Calu3 (cell line): ENCODE measurements at regions not wholly inside any gene's neighbourhood (a gene's known extent, or its start where the extent isn't known, plus 50 kb on each side); places are given as distances from the start of the nearest gene placed in this dataset.

ENCODE experiments used
- BruUV-seq: library from RNA; stranded (reverse); fragments of 400-500 nt; replicated peaks from 2 replicates; lab custom pipeline; 2021; lab: Mats Ljungman, UMichigan
- CTCF ChIA-PET: fragments of 300-600 bp; sonication (Branson Sonifier 250); formaldehyde crosslinking; loops from one replicate; lab custom pipeline; 2022; ENCODE audit warnings: antibody characterized with exemption; lab: Charles Lee
- DNase-seq: peaks from one replicate; pipeline ENCODE4 v3.0.0; 2022
- H3K27ac Mint-ChIP-seq: one replicate; pipeline ENCODE4 v1.8.0; 2022; ENCODE audit warnings: mixed read lengths; ENCODE audit not compliant: unreplicated experiment
- H3K27me3 Mint-ChIP-seq: one replicate; pipeline ENCODE4 v1.8.0; 2022; ENCODE audit warnings: mixed read lengths; ENCODE audit not compliant: unreplicated experiment
- H3K36me3 Mint-ChIP-seq: one replicate; pipeline ENCODE4 v1.8.0; 2022; ENCODE audit warnings: mild to moderate bottlenecking, moderate library complexity, mixed read lengths; ENCODE audit not compliant: insufficient read depth, unreplicated experiment
- H3K4me1 Mint-ChIP-seq: one replicate; pipeline ENCODE4 v1.8.0; 2022; ENCODE audit warnings: mild to moderate bottlenecking, low read depth, mixed read lengths; ENCODE audit not compliant: unreplicated experiment
- H3K4me3 Mint-ChIP-seq: one replicate; pipeline ENCODE4 v1.8.0; 2022; ENCODE audit warnings: mild to moderate bottlenecking, low read depth, moderate library complexity, mixed read lengths; ENCODE audit not compliant: unreplicated experiment
- H3K9me3 Mint-ChIP-seq: one replicate; pipeline ENCODE4 v1.8.0; 2022; ENCODE audit warnings: low read depth, mixed read lengths; ENCODE audit not compliant: unreplicated experiment
- intact Hi-C: fragments of 100-400 bp; cut with micrococcal nuclease; formaldehyde crosslinking; loops from one replicate; pipeline ENCODE4 v1.10.0; 2022; ENCODE audit not compliant: unreplicated experiment
- TF ChIP-seq, protein P1 (sequence below): fragments of 200-600 bp; IDR thresholded peaks from one replicate; pipeline ENCODE4 v1.8.0; 2022; ENCODE audit warnings: antibody characterized with exemption; ENCODE audit not compliant: unreplicated experiment

DNA sequence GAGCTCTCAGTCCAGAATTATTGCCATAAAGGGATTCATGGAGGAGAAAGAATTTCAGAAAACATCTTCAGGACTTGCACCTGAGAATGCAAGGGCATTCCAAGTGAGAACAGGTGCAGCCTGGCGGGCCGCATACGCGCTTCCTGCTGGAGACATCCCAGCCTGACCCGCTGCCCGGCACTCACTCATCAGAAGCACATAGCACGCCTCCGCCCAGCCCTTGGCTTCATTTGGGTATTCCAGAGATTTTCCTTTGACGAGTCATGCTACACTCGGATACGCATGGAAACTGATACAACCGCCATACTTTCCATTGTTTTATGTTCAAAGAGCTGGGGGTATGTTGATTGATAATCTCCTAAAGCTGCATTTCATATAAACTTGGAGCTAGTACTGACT lies 228.0 kb upstream of the ID2 start:
- Mint-ChIP-seq H3K36me3 (peaks cover 10% of the 10 kb centered on the region), H3K4me1 (peaks cover 28% of the 10 kb centered on the region), H3K9me3 (no peaks in the 10 kb centered on the region), H3K4me3 (no peak overlapping the region), H3K27me3 (no peaks in the 10 kb centered on the region), H3K27ac (no peak overlapping the region)
- BruUV-seq: no TSS peak
- TF ChIP-seq, protein P1, sequence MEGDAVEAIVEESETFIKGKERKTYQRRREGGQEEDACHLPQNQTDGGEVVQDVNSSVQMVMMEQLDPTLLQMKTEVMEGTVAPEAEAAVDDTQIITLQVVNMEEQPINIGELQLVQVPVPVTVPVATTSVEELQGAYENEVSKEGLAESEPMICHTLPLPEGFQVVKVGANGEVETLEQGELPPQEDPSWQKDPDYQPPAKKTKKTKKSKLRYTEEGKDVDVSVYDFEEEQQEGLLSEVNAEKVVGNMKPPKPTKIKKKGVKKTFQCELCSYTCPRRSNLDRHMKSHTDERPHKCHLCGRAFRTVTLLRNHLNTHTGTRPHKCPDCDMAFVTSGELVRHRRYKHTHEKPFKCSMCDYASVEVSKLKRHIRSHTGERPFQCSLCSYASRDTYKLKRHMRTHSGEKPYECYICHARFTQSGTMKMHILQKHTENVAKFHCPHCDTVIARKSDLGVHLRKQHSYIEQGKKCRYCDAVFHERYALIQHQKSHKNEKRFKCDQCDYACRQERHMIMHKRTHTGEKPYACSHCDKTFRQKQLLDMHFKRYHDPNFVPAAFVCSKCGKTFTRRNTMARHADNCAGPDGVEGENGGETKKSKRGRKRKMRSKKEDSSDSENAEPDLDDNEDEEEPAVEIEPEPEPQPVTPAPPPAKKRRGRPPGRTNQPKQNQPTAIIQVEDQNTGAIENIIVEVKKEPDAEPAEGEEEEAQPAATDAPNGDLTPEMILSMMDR: no peak
- DNase-seq: no peak
- intact Hi-C loops: no loop called here
- CTCF ChIA-PET: no interaction called here

DNA sequence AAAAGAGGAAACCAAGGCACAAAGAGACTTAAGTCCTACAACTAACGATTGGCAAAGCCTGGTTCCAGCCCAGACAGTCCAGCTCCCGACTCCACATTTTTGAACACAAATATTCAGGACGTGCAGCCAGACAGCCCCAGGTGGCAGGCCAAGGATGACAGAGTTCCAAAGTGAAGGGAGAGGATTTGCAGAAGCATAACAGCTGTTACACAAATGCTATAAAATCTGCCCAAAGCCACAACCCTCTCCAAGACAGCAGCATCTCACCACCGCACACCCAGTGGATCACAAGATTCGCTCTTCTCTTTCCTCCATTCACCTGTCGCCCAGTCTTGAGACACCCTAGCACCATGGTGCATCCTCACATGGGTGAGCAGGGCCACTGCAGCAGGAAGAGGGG lies 227.1 kb upstream of the ID2 start:
- H3K4me3 Mint-ChIP-seq: no peak overlapping the region
- no peak overlapping the region for H3K27ac Mint-ChIP-seq
- peaks cover 35% of the 10 kb centered on the region for H3K4me1 Mint-ChIP-seq
- peaks cover 10% of the 10 kb centered on the region for H3K36me3 Mint-ChIP-seq
- H3K27me3 Mint-ChIP-seq: no peaks in the 10 kb centered on the region
- BruUV-seq: no TSS peak
- intact Hi-C loops: loop anchor here (5.0 kb wide), 1 partner anchor 73 kb away; no protein-coding TSS in a partner anchor
- TF ChIP-seq, protein P1: no peak
- CTCF ChIA-PET: no interaction called here
- no peaks in the 10 kb centered on the region for H3K9me3 Mint-ChIP-seq
- DNase-seq: no peak

DNA sequence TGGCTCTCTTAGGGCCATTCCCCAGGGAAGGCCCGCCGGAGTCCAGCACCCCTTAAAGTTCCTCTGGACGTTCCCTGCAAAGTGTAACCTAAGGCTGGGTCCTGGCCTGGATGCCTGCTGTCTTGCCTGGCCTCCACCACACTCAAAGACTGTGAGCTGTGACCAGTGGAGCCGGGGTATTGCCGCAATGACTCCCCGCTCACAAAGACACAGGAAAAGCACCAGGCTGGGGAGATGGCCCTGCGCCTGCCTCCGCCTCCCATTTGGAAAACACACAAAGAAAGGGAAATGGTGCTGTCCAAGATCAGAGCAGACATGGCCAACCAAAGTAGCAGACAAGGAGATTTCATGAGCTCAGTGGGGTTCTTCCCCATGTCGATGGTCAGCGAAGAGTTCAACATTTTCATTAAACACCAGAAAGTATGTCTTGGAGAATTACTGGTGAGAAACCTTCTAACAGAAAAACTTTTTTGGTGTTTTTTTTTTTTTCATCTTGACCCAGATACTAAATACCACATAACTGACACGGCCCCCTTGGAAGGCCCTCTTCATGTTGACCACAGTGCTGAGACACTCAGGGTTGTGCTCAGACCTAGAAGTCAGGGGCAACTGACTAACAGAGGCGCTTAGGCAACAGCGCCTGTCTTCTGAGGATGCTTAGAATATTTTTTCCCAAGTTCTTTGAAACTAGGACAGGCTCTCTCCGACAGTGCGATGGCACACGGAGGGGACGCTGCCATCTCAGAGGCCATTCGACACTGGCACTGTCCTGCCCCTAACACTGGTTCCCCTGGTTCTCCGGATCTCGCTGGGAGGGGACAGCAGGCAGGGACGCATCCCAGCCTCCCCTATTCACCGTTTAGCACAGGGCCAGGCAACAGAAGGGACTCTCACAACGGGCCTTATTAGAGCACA lies 226.4 kb upstream of the ID2 start:
- BruUV-seq: no TSS peak
- TF ChIP-seq, protein P1: no peak
- Mint-ChIP-seq H3K4me3 (no peak overlapping the region), H3K4me1 (peaks cover 42% of the 10 kb centered on the region), H3K36me3 (peaks cover 10% of the 10 kb centered on the region), H3K27me3 (no peaks in the 10 kb centered on the region), H3K27ac (no peak overlapping the region), H3K9me3 (peaks cover 2% of the 10 kb centered on the region)
- DNase-seq: no peak
- CTCF ChIA-PET: no interaction called here
- intact Hi-C loops: loop anchor here (2.0 to 5.0 kb wide), 2 partner anchors 15 to 72 kb away; no protein-coding TSS in a partner anchor

DNA sequence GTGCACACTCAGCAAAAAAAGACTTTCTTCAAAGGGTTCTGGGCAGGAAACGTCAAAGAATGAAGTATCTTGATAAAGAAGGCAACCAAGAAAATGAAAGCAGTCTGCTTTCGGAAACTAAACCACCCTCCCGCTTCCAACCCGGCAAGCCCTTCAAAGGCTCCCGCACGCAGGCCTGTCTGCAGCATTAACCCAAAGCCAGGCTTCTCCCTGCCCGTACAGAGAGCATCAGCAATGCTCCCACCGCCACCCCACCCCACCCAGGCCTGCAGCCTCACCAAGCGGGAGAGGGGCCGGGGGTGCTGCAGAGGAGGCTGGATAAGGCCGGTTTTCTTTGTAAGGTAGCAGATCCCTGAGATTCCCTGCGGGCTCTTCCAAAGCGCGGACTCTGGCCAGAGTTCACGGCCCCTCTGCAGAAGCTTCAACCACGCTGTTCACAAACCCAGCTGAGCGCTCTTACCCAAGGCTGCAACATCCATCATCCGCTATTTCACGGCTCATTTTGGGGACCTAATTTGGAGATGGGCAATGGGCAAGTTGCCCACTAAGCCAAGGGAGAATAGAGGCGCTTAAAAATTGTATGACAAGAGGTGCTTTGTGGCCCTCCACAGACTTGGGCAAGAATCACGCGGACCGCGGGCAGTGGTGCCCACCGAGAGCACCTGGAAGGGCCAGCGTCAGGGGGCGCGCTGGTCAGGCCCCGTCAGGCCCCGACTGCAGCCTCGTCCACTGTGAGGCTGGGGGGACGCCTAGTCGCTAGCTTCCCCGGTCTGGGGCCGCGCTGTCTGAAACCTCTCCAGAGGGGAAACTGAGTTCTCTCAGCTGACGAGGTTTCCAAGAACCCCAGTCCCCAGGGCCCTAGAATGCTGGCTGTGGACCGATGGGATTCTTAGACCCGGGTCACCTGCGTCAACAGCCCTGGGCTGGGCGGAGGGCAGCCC lies 225.4 kb upstream of the ID2 start:
- H3K9me3 Mint-ChIP-seq: peaks cover 2% of the 10 kb centered on the region
- CTCF ChIA-PET: no interaction called here
- H3K27ac Mint-ChIP-seq: no peak overlapping the region
- TF ChIP-seq, protein P1: no peak
- DNase-seq: no peak
- H3K4me3 Mint-ChIP-seq: peak overlapping the region; percentile 61
- peaks cover 10% of the 10 kb centered on the region for H3K36me3 Mint-ChIP-seq
- peaks cover 47% of the 10 kb centered on the region for H3K4me1 Mint-ChIP-seq
- no TSS peak for BruUV-seq
- no peaks in the 10 kb centered on the region for H3K27me3 Mint-ChIP-seq
- intact Hi-C loops: loop anchor here (2.0 to 5.0 kb wide), 2 partner anchors 14 to 71 kb away; no protein-coding TSS in a partner anchor
